NCI-H345 (cell line): ENCODE measurements at regions not wholly inside any gene's neighbourhood (a gene's known extent, or its start where the extent isn't known, plus 50 kb on each side); places are given as distances from the start of the nearest gene placed in this dataset.

Source experiments
- DNase-seq: peaks from one replicate; lab custom pipeline; 2025; lab: John Stamatoyannopoulos, UW

DNA sequence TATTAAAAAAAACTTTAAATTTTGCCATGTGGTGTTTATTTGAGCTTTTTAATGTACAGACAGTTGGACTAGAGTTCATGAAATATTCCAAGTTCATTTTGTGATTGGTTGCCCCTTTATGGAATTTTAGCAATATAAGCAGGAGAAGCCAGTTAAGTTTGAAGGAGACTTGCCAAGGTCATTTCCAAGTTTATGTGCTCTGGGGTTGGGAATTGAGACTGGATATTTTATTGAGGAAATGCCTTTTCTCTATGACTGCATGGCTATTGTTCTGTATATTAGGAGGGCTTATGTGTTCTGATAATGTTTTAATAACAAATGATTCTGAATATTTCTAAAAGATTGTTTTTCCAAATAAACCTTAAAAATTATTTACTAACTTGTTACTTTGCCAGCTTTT, 67.0 kb upstream of the TCF4 start:
- no peak for DNase-seq

DNA sequence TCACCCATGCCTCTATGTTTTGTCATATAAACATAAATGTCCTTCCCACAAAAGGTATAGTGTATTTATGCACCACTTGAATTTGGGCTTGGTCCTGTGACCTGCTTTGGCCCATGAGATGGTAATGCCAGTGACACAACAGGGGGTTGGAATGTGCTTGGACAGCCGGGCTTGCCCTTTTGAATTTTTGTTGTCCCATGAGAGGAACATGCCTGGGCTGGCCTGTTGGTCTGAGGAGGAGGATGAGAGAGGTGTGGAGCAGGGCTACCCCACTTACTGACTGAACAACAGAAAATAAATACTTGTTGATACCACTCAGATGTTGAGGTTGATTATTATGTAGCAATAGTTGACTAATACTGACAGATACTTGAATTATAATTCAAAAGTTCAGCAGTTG, 63.2 kb upstream of the TCF4 start:
- DNase-seq = no peak

DNA sequence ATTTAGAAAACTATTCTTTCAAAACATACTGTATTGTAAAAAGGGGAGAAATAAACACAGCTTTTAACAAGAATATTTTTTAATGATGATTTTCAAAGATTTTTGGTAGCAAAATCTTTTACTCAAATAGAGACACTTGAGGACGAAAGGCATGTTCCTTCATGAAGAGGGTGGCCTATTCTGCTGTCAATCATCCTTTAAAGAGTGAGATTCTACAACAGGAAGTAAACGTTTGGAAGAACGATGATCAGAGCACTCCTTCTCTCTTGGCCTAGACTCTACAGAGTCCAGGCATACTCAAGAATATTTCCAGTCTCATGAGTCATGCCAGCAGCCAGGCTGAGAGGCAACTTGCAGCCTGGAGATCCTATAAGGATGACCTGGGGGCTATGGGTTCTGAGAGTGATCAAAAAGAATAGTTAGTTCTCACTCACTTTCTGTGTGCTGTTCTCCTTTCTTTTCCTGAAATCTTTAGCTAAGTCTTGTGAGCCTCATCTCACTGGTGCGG, 62.4 kb upstream of the TCF4 start:
- DNase-seq = no peak

DNA sequence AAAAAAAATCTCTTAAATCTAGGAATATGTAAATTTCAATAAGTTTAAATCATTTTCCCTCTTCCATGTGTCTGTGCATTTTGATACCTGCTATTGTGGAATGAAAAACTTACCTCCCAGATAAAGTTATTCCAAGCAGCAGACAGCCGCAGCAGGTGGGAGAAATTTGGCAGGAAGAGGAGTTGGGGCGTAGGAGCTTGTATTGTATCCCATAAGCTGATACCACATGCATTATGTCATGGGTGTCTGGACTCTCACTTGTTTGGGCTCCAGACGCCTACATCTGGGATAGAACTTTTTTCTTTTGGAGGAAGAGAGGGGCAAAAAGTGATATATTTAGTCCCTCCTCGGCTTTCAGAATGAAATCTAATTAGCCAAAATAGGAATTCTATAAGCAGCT, 59.3 kb upstream of the TCF4 start:
- no peak for DNase-seq

DNA sequence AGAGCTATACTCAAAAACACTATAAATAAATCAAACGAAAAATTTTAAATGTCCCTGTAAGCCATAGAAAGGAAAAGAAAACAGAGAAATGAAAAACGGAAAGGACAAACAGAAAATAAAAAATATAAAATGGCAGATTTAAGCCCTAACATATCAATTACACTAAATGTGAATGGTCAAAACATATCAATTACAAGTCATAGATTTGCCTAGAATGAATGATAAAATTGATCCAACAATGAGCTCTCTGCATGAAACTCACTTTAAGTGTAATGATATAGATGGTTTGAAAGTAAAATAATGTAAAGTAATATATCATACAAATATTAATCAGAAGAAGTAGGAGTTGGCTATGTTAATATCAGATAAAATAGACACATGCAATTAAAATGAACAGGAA, 54.2 kb upstream of the TCF4 start:
- DNase-seq = no peak

DNA sequence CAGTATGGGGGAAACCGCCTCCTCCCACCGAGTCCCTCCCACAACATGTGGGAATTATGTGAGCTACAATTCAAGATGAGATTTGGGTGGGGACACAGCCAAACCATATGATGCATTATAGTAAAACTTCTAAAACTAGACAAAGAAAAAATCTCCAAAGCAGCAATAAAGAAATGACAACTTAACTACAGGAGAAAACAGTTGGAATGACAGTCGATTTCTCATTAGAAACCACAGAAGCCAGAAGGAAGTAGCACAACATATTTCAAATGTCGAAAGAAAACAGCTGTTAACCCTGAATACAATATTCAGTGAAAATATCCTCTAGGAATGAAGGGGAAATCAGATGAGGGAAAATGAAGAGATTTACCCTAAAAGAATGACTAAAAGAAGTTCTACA, 53.5 kb upstream of the TCF4 start:
- DNase-seq = no peak
